Hematopoietic multipotent progenitor cell (in vitro differentiated cells): ENCODE measurements at regions not wholly inside any gene's neighbourhood (a gene's known extent, or its start where the extent isn't known, plus 50 kb on each side); places are given as distances from the start of the nearest gene placed in this dataset.

Experiments
- DNase-seq, 3 donors: peaks; one replicate each; pipeline ENCODE4 v3.0.0-alpha.2; 2011 to 2015; ENCODE audit warnings: low read depth in 2 of 3, low spot score in 2 of 3

DNA sequence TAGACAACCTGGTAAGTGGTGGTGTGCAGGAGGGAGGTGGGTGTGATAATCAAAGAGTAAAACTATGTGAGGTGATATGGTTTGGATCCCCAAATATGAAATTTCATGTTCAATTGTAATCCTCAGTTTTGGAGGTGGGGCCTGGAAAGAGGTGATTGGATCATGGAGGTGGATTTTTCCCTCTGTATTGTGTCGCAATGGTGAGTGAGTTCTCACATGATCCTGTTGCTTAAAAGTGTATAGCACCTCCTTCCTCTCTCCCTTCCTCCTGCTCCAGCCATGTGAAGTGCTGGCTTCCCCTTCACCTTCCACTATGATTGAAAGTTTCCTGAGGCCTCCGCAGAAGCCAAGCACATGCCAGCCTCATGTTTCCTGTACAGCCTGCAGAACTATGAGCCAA, 270.2 kb upstream of the FOXG1 start:
- DNase-seq = no peak

DNA sequence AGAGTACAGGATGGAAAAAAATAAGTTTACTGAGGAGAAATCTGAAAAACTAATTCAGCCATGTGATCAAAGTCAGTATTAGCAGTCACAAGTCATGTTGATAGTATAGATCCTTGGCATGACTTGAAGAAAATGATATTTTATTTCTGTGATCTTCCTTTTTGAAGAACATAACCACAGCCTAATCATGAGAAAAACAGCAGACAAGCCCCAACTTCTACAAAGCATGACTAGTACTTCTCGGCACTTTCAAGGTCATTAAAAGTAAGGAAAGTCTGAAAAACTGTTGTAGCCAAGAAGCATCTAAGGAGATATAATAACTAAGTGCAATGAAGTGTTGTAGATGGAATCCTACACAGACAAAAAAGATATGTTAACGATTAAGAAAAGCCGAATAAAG, 264.1 kb upstream of the FOXG1 start:
- DNase-seq = no peak

DNA sequence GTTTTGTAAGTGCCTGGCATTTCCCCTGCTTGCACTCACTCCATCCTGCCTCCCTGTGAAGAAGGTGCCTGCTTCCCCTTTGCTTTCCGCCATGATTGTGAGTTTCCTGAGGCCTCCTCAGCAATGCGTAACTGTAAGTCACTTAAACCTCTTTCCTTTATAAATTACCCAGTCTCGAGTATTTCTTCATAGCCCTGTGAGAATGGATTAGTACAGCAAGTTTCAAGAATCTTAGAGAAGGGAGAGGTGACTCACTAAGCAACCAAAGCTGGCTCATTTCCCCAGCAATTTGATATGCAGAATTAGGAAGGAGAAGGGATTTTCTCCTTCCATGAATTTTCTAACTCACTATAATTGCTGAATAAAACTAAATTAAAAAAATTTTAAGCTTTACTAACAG, 251.0 kb upstream of the FOXG1 start:
- DNase-seq = no peak

DNA sequence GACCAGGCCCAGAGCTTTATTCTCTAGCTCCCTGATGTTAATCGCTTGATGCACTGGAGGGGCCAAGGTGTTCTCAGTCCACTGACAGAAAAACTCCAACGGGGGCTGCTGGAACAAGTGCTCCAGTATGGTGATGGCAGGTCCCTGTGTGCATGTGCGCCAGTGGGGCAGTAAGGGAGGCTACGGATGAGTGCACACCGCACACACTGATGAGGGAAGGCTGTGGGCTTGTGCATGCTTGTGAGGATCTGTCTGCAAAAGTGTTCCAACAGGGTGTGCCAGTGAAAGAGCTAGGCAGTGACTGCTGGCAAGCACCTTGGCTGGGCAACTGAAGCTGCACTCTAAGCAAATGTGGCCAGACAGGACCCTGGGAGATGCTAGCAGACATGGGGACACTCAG, 229.7 kb upstream of the FOXG1 start:
- no peak for DNase-seq

DNA sequence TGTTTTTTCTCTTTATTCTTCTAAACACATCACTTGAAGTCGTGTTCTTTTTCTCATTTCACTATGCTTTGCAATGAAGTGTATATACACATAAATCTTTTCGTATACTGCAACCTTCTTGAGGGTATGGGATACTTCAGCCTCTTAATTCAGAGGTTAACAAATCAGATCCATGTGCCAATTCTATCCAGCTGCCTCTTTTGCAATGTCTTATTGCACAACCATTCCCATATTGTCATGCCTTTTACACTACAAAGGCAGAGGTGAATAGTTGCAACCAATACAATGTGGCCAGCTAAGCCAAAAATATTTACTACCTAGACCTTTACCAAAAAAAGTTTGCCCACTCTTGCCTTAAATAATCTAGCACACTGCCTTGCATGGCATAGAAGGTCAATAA, 224.5 kb upstream of the FOXG1 start:
- no peak for DNase-seq

DNA sequence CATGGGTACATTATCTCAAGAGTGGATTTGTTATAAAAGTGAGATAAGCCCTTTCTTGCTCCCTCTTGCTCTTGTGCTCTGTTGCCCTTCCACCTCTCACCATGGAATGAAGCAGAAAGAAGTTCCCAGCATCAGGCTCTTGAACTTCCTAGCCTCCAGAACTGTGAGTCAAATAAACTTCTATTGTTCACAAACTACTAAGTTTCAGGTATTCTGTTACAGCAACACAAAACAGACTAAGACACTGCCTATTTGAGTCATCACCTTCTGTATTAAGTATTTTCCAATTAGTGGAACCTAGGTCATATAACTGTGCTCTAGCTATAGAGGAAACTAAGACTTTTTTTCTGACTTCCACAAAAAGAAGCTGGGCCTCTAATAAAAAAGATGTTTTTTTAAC, 201.2 kb upstream of the FOXG1 start:
- DNase-seq = no peak

DNA sequence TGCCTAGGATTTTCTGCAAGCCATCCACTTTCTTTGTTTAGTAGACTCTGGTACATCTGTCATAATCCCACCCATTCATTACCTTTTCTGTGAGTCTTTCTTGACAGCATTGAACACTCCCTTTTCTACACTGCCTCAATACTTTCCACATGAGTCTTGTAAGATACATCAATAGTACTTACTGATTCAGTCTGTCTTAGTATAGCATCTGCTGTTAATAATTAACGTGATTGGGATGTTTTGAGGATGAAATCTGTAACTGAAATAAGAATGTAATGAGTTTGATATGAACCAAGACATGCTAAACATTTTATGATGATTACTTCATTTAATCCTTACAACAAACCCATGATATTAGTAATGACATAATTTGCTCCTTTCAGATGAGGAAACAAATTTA, 196.2 kb upstream of the FOXG1 start:
- DNase-seq = no peak

DNA sequence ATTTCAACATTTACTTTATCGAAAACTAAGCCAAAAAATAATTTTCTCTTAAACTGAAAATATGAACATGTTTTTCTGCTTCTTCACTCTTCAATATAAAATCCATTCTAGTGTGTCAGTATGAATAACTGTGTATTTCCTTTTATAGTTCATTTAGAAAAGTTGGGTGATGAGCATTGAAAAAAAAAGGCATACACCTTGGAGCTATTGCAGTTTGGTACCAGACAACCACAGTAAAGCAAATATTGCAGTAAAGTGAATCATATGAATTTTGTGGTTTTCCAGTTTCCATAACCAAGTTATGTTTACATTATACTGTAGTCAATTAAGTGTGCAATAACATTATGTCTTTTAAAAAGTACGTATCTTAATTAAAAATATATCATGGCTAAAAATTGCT, 195.0 kb upstream of the FOXG1 start:
- no peak for DNase-seq

DNA sequence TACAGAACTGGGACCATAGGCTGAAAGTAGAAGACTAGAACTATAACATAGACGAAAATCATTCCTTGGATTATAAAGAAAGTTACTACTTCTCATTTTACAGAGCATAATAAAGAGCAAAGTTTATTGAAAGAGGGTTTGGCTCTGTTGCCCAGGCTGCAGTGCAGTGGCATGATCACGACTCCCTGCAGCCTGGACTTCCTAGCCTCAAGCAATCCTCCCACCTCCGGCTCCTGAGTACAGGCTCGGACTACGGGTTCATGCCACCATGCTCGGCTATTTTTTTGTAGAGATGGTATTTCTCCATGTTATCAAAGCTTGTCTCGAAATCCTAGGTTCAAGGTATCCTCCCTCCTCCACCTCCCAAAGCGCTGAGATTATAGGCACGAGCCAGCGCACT, 190.1 kb upstream of the FOXG1 start:
- no peak for DNase-seq

DNA sequence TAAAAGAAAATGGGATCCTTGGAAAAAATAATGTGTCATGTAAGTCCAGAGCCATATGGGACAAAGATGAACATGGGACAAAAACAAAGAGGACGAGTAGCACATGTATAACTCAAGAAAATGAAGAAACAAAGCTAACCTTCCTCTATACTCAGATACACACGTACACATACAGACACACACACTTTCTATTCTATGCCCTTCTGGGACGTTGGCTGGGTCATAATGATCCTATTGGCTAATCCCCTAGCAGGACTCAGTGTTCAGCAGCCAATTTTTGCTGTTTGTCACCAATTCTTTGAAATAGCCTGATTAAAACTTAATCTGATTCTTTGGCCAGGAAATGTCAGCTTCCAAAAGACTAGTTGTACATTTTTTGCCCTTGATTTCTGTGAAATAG, 189.4 kb upstream of the FOXG1 start:
- DNase-seq = no peak

DNA sequence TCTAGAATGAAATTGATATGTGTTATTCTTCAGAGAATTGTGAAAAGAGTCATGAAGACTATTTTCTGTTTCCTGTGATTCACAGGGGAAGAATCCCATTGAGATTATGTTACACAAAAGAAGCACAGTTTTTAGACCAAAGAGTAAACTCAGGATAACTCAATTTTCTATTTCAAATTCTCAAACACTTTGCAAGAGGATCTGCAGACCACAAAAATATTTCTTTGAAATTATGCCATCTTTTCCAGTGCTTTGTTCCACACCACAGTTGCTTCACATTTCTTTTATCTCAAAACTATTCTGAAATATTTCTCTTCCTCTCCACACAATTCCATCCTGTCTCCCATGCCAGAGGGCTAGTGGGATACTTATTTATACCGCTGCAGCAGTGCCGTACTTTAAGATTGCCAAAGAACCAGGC, 188.9 kb upstream of the FOXG1 start:
- DNase-seq = no peak

DNA sequence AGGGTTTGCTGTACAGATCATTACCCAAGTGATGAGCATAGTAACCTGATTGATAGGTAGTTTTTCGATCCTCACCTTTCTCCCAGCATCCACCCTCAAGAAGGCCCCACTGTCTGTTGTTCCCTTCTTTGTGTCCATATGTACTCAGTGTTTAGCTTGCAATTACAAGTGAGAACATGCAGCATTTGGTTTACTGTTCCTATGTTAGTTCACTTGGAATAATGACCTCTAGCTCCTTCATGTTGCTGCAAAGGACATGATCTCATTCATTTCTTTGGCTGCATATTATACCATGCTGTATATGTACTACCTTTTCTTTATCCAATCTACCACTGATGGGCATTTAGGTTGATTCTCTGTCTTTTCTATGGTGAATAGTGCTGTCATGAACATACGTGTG, 181.6 kb upstream of the FOXG1 start:
- DNase-seq = no peak

DNA sequence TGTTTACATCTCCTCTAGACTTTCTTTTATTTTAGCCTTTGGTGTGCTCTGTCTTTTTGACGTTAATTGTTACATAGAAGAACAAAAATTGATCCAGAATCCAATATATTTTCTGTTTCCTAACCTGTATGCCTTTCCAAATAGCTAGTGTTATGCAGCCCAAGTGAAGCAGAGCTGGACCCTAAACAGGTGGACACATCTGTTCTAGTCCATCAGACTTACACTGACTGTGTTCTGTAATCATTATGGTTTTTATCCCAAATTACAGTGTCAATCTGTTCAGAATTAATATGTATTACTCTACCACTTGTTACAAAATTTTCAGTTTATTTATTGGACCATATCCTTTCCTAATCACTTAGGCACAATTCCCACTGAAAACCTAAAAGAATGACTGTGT, 176.8 kb upstream of the FOXG1 start:
- no peak for DNase-seq

DNA sequence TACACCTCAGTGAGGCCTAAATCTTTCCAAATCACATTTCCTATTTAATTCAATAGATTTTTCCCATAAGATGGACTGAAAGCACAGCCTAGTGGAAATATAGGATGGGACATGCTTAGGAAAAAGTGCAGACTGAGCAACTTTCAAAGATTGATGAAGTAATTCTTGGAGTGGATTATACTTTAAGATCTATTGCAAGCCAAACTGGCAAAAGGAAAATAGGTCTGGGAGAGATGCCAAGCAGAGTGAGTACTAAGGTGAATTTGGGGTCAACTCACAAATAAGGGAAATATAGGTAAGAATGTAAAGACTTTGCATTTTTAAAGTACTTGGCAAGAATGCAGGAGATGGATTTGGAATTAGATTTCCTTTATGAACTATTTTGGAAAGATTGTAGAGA, 170.2 kb upstream of the FOXG1 start:
- no peak for DNase-seq

DNA sequence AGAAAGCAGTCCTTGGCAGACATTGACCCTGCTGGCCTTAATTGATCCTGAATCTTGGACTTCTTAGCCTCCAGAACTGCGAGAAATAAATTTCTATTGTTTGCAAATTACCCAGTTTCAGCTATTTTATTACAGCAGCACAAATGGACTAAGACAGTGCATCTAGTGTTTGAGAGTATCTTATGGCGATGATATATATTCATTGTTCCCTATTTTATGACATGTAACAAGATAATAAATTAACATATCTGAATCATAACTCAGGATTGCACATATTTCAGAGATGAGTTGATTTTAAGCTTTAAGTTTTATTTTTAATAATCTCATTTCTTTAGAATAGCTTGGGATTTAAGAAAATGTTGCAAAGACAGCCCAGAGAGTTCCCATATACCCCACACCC, 167.4 kb upstream of the FOXG1 start:
- DNase-seq = no peak

DNA sequence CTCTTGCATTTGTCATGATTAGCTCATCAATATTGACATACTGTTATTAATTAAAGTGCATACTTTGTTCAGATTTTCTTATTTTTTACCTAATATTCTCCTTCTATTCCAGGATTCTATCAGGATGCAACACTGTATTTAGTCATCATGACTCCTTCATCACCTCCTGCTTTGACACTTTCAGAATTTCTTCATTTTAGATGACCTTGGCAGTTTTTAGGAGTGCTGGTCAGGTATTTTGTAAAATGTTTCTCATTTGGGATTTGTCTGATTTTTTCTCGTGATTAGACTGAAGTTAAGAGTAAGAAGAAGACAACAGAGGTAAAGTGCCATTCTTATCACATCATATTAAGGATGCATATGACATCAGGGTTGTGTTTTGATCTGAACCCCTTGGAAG, 167.0 kb upstream of the FOXG1 start:
- no peak for DNase-seq

DNA sequence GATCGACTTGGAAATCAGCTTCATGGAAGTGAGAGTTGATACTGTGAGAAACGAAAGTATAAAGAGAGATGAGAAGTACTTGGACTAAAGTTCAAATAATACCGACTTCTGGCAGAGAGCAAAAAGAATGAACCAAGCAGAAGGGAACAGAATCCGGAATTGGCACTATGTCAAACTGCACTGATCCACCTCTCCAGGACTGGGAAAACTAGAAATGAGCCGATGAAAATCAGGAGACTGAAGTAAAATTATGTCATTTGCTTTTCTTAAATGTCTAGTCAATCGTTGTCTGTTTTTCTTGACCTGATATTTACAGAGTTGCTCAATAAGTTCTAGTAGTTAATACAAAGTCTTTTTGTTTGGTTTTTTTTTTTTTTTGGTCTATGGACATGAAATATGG, 163.0 kb upstream of the FOXG1 start:
- DNase-seq = no peak

DNA sequence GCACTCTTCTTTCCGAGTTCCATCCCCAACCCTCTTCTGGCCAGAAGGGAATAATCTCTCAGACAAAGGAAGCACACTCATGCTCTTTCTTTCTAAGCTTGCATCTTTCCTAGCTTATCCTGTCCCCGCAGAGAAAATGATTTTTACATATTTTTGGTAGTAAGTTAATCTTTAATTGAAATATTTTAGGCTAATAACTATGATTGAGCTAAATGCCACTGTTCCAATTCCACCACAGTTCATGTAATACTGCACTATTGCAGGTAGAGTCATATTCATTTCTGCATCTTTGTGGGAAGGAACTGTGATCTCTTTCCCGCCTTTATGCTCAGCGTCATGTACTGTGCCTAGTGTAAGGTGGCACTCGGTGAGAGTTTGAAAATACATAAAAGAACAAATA, 158.9 kb upstream of the FOXG1 start:
- no peak for DNase-seq

DNA sequence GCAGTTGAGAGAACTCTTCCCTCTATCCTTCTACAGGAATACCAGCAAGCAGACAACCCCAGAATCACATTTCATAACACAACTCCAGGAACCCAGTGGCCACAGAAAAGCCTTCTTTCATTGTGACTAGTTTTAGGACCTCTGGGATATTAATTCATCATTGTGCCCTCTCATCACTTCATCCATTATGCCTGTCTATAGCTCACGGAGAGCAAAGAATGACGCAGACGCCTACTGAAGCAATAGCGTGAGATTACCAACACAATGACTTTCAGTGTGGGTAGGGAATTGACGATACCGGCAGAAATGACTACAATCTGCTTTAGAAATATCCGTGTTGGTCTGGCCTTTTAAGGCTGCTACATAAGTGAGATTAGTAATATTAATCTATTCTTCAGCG, 158.1 kb upstream of the FOXG1 start:
- DNase-seq = no peak

DNA sequence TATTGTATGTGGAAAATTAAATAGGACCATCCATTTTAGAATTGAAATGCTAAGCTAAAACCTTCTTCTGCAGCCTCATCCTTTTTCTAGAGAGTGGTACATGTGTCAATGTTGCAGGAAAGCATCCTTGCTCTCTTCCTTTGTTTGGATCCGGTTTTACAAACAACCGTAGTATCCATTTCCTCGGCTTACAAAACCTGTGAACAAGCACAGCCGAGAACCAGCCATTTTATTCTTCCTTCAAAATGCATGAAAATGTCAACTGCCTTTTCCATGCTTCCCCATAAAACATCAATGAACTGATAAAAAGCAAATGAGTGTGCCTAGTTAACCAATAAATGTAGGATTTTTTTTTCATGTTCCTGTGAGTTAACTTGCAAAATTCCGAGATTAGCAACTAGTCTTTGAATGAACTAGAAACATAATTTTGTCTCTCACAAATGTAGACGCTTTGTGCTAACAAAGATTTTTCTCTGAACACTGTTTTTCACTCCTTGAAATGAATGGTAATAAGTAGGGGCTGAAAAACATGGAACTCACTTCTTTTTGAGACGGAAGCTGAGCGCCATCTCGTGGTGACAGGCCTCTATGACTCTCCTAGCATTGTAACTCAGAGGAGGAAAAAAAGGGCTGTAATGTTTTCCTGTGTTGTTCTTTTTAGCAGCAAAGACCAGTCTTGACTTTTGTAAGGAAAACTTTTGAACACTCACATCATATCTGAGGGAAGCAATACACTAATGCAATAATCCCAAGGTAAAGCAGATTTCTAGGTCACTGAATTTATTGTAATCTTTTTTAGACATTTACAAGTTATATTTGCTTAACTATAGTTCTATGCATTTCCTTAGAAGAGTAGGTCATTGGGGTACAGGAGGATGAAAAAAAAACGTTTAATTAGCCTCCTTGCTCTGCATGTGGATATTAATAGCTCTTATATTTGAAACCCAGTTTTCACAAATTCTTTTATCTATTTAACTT, 157.4 kb upstream of the FOXG1 start:
- DNase-seq = peak in 2 of 3 donors; percentile 14 to 56

DNA sequence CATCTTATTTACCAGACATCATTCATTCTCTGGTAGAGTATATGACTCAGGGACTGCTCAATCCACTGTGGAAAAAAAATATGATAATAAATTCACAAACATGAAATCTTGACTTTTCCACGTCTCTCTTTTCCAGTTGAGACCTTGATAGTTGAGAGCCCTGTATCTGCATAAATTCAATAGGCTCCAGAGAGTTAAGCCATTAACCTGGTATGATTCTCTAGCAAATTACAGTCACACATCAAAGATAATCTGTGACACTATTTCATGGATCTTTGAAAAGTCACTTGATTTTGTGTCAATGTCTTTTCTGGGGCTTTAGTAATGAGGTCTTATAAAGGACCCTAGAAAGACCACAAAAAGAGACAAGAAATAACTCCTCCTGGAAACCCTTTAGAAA, 154.2 kb upstream of the FOXG1 start:
- no peak for DNase-seq

DNA sequence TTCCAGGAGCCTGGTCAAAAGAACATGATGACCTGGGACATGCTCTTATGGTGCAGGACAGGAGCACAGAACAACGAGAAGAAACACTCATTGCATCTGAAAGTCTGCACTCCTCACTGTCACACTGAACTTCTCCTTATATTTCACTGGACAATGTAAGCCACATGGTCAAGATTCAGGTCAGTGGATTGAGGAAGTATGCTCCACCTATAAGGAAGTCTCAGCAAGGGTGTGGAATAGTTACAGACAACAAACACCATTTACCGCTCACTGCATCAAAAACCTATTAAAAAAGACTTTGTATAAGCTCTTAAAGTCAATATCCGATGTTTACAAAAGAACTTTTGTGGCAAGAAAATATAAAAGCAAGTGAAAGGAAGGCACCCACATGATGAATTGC, 153.1 kb upstream of the FOXG1 start:
- no peak for DNase-seq

DNA sequence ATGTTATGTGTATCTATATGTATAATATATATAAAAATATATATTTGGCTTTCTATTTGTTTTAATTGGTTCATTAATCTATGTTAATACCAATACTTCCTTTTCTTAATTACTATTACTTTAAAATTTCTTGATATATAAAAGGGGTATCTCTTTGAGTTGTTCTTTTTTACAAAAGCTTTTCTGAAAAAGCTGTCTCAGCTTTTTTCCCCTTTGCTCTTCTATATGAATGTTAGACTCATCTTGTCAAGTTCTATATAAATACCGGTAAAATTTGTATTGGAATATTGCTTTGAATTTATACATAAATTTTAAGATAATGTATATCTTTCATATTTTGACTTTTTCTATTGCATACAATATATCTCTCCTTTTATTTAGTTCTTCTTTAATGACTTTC, 139.8 kb upstream of the FOXG1 start:
- no peak for DNase-seq
